Heart left ventricle (tissue), 16 donors: ENCODE measurements at regions not wholly inside any gene's neighbourhood (a gene's known extent, or its start where the extent isn't known, plus 50 kb on each side); places are given as distances from the start of the nearest gene placed in this dataset.

Experiments
- ATAC-seq, 4 donors: fragments of 200-7000 bp; cut with Tn5 transposase; one replicate each; pipeline ENCODE4 v1.9.1; 2020 to 2022; ENCODE audit warnings: moderate library complexity in 4 of 4, mild to moderate bottlenecking in 3 of 4, moderate number of reproducible peaks in 1 of 4
- DNase-seq, 5 donors: peaks; one replicate each; pipeline ENCODE4 v3.0.0-alpha.2; 2020
- H3K27ac ChIP-seq, 12 donors: fragments of 200-600 bp; sonication (generic) in 4 of 12; one replicate each; pipeline versions ENCODE4 v1.5.0 to v1.8.0; 2016 to 2022; ENCODE audit warnings: mild to moderate bottlenecking in 2 of 12
- H3K27me3 ChIP-seq, 9 donors: fragments of 200-600 bp; sonication (generic) in 2 of 9; one replicate each; pipeline versions ENCODE4 v1.5.1 to v1.8.0; 2016 to 2022; ENCODE audit warnings: mild to moderate bottlenecking in 3 of 9
- H3K36me3 ChIP-seq, 9 donors: fragments of 200-600 bp; sonication (generic) in 2 of 9; one replicate each; pipeline versions ENCODE4 v1.5.0 to v1.8.0; 2018 to 2022; ENCODE audit warnings: mild to moderate bottlenecking in 2 of 9
- H3K4me1 ChIP-seq, 12 donors: fragments of 200-600 bp; sonication (generic) in 4 of 12; one replicate each; pipeline versions ENCODE4 v1.5.0 to v1.8.0; 2016 to 2022; ENCODE audit warnings: mild to moderate bottlenecking in 3 of 12
- H3K4me3 ChIP-seq, 12 donors: fragments of 200-600 bp; sonication (generic) in 4 of 12; one replicate each; pipeline versions ENCODE4 v1.5.0 to v1.8.0; 2017 to 2022; ENCODE audit warnings: mild to moderate bottlenecking in 9 of 12, moderate library complexity in 4 of 12
- H3K9me3 ChIP-seq, 12 donors: fragments of 200-600 bp; sonication (generic) in 4 of 12; one replicate each; pipeline versions ENCODE4 v1.5.0 to v1.8.0; 2016 to 2022; ENCODE audit warnings: mild to moderate bottlenecking in 1 of 12
- CTCF ChIP-seq, 12 donors: fragments of 200-600 bp; sonication (generic) in 4 of 12; IDR thresholded peaks; one replicate each; pipeline versions ENCODE4 v1.5.0 to v1.8.0; 2018 to 2022; ENCODE audit warnings: antibody characterized with exemption in 12 of 12, mild to moderate bottlenecking in 5 of 12
- POLR2A ChIP-seq, 2 donors: fragments of 450-650 bp; IDR thresholded peaks; one replicate each; pipeline ENCODE4 v1.6.1; 2017; ENCODE audit warnings: antibody characterized with exemption in 2 of 2, mild to moderate bottlenecking in 2 of 2, moderate library complexity in 2 of 2
- WGBS, 4 donors: extraction: QIAGEN DNeasy Blood & Tissue Kit in 2 of 4; methylation state at CpG; one replicate each; pipeline versions ENCODE4 v1.1.5 to v1.1.7; 2013 to 2018; 5-methylcytosine and 5-hydroxymethylcytosine counted together
- intact Hi-C, 10 donors: fragments of 100-400 bp; cut with DNase I; formaldehyde crosslinking; loops; one replicate each; pipeline versions ENCODE4 v1.11.1 to v1.14.2; 2022
- donor health status: ischemic (EF 13 %, LVEDD 7.1; RV severe dilation, severe dysfunction).
- donor health status: healthy with polysubstance abuse.
- donor health status: DM: no; HTN: yes; CAD: no.
- donor health status: DM: no; HTN: no; CAD: no.
- donor health status: ischemic (EF 25% LVEDD 6.9; RV normal size, moderate dysfunction).
- donor health status: ischemic (EF 25% LVEDD 5.7; RV mildly dilated, moderate dysfunction).
- donor health status: healthy.
- donor health status: DM: yes; HTN: yes; CAD: no.
- donor health status: ischemic (EF 35%, LVEDD 5.7; RV mildly dilated, moderate dysfunction).
- donor health status: nonischemic (EF 11% LVEDD 7.7; RV severe dilation, severe dysfunction).
- donor health status: DM: yes; HTN: yes; CAD: no.
- donor health status: PGD.
- donor health status: ischemic (EF 29% LVEDD 5.4; RV normal size, mild dysfunction).
- donor health status: nonischemic (EF 23%, LVEDD 6.1; RV moderate dilation, normal function).

GRCh38 chr20:30919514-30920188 lies 337.8 kb upstream of the DEFB115 start:
- TF ChIP-seq POLR2A (IDR thresholded peaks at IDR 0.05), result no peak
- no peak for TF ChIP-seq CTCF (IDR thresholded peaks at IDR 0.05)
- Histone ChIP-seq H3K27ac (no peak overlapping the region), H3K36me3 (no peaks in the 10 kb centered on the region), H3K27me3 (peaks cover 0 to 17% (median 0%) of the 10 kb centered on the region in 9 donors), H3K4me3 (no peak overlapping the region), H3K4me1 (no peaks in the 10 kb centered on the region), H3K9me3 (peaks cover 0 to 15% (median 1%) of the 10 kb centered on the region in 12 donors)
- intact Hi-C loops, result no loop called here
- DNase-seq, result no peak
- ATAC-seq, result no peak
- 82 to 90% (median 87%) methylated on average over 26 to 31 of the region's 31 CpGs for WGBS, 4 donors

GRCh38 chr20:30921286-30922071 lies 336.0 kb upstream of the DEFB115 start:
- Histone ChIP-seq H3K4me1 (no peaks in the 10 kb centered on the region), H3K9me3 (peaks cover 0 to 33% (median 6%) of the 10 kb centered on the region in 12 donors), H3K27me3 (peaks cover 0 to 17% (median 0%) of the 10 kb centered on the region in 9 donors), H3K4me3 (no peak overlapping the region), H3K27ac (no peak overlapping the region), H3K36me3 (no peaks in the 10 kb centered on the region)
- no peak for TF ChIP-seq POLR2A (IDR thresholded peaks at IDR 0.05)
- TF ChIP-seq CTCF (IDR thresholded peaks at IDR 0.05), result no peak
- 69 to 91% (median 88%) methylated on average over 49 to 57 of the region's 57 CpGs for WGBS, 4 donors
- intact Hi-C loops, result no loop called here
- peak in 1 of 5 donors; percentile 33 for DNase-seq
- ATAC-seq, result peak in 1 of 4 donors; percentile 24

GRCh38 chr20:30922129-30922528 lies 335.3 kb upstream of the DEFB115 start:
- Histone ChIP-seq H3K9me3 (peaks cover 0 to 40% (median 10%) of the 10 kb centered on the region in 12 donors), H3K27ac (no peak overlapping the region), H3K36me3 (no peaks in the 10 kb centered on the region), H3K4me3 (no peak overlapping the region), H3K27me3 (peaks cover 0 to 17% (median 0%) of the 10 kb centered on the region in 9 donors), H3K4me1 (no peaks in the 10 kb centered on the region)
- DNase-seq (no peak), ATAC-seq (peak in 1 of 4 donors; percentile 27)
- WGBS, 4 donors, result 28 to 77% (median 62%) methylated on average over 29 to 55 of the region's 55 CpGs
- intact Hi-C loops, result no loop called here
- TF ChIP-seq CTCF (IDR thresholded peaks at IDR 0.05) (no peak), POLR2A (IDR thresholded peaks at IDR 0.05) (no peak)

DNA sequence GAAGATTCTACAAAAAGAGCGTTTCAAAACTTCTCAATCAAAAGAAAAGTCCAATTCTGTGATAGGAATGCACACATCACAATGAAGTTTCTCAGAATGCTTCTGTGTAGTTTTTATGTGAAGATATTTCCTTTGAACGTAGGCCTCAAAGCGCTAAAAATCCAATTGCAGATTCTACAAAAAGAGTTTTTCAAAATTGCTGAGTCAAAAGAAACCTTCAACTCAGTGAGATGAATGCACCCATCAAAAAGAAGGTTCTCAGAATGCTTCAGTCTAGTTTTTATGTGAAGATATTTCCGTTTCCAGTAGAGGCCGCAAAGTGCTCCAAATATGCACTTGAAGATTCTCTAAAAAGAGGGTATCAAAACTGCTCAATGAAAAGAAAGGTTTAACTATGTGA lies 319.7 kb upstream of the DEFB115 start:
- ATAC-seq (no peak), DNase-seq (no peak)
- Histone ChIP-seq H3K27me3 (no peaks in the 10 kb centered on the region), H3K36me3 (no peaks in the 10 kb centered on the region), H3K4me3 (no peak overlapping the region), H3K9me3 (peaks cover 0 to 78% (median 26%) of the 10 kb centered on the region in 12 donors), H3K4me1 (no peaks in the 10 kb centered on the region), H3K27ac (no peak overlapping the region)
- intact Hi-C loops, result no loop called here
- no peak for TF ChIP-seq CTCF (IDR thresholded peaks at IDR 0.05)
- no peak for TF ChIP-seq POLR2A (IDR thresholded peaks at IDR 0.05)
- WGBS, 4 donors, result 55 to 69% (median 62%) methylated on average over 5 of the region's 5 CpGs
